GM21737 (cell line): ENCODE measurements at regions not wholly inside any gene's neighbourhood (a gene's known extent, or its start where the extent isn't known, plus 50 kb on each side); places are given as distances from the start of the nearest gene placed in this dataset.

Source experiments
- ATAC-seq: cut with Tn5 transposase; IDR thresholded peaks from one replicate; pipeline ENCODE4 v1.9.1; 2021; ENCODE audit warnings: mild to moderate bottlenecking, moderate library complexity; ENCODE audit not compliant: unreplicated experiment

DNA sequence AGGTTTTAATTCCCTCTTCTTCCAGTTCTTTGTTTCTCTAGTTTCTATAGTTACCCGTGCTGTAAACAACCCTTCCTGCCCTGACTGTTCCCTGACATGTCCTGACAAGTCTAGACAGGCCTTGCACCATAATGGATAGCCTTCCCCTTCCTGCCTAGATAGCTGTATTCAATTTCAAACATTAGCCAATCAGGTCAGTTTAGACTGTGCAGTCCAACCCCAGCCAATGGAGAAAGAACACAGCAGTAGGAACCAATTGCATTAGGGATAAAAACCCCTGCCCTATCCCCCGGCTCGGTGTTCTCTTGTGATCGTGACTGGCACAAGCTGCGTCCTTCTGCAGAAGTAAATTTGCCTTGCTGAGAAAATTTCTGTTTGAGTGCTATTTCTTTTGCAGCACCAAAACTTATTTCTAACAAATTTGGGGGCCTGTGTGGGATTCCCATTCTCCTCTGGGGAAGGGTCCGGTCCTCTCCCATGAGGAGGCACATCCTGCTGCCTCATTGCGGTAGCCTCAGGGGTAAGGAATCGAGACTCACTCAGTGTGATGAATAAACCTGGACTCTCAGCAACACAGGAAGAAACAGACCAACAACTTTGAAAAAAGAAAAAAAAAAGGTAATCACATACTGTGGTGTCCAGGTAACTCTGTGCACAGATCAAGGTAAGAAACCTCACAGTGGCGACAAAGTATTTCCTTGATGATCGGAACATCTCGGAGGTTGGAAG, 248.7 kb upstream of the ECI2 start:
- ATAC-seq = no peak

DNA sequence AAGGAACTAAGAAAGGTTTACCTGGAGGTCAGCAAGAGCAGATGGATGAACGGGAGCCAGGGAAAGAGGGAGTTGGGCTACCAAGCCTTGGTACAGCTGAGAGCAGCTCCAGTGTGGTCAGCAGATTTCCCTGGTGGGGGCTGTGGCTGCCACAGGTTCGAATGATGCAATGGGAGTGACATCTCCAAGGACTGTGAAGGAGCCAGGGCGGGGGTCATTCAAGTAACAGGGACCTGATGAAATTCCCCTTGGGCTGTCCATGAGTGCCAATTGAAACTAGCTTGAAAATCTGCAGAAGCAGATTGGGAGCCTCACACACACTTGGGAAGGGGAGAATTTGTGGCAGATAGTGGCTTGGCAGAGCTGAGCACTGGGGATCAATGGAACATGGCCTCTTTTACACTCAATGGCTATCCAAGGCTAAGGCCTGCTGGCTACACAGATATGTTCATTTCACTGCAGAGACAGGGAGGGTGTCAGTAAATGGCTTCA, 247.0 kb upstream of the ECI2 start:
- ATAC-seq = no peak

DNA sequence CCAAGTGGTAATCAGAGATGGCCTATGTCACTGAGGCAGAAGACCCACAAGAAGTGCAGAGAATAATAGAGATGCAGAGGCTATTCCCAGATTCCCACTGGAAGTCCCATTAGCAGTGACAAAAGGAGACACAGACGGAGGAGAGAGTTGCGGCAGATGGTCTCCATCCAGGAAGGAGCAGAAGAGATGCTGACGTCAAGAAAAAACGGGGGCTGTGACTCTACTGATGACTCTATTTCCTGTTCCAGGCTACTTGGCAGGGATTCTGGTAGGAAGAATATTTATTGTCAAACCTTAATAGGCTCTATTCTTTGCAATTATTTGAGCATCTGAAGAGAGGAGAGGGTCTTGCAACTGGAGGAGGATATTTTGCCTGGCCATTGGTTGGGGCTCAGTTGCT, 246.0 kb upstream of the ECI2 start:
- ATAC-seq = no peak

DNA sequence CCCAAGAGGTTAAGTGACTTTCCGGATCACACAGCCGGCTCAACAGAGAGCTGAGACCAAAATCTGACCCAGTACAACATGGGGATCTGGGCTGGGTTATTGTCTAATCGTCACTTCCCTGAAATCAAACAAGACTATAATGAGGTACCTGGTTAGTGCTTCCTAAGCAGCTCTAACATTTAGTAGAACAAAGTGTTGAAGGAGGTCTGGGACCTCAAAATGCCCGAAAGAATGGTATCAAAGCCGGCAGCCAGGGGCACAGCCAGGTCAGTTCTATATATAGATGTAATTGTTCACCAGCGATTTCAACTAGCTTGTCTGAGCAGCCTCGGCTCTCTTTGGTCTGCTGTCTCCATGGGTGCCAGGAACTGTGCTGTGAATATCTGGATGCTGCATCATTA, 245.5 kb upstream of the ECI2 start:
- no peak for ATAC-seq

DNA sequence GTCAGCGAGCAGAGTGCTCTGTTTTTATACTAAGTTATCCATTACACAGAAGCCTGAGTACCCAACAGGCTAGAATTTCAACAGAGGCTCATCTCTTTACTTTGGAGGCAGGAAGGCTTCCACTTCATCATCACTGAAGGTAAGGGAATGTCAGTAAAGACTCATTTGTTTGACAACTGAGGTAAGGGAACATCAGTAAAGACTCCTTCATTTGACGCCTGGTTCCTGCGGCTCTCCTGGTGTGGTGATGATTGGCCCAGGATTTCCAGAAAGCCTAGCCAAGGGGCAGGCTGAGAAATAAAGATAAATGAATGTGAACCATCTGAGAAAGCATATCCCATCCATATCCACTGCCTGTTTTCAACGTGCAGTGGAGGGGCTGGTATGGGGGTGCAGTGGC, 244.6 kb upstream of the ECI2 start:
- ATAC-seq = no peak

DNA sequence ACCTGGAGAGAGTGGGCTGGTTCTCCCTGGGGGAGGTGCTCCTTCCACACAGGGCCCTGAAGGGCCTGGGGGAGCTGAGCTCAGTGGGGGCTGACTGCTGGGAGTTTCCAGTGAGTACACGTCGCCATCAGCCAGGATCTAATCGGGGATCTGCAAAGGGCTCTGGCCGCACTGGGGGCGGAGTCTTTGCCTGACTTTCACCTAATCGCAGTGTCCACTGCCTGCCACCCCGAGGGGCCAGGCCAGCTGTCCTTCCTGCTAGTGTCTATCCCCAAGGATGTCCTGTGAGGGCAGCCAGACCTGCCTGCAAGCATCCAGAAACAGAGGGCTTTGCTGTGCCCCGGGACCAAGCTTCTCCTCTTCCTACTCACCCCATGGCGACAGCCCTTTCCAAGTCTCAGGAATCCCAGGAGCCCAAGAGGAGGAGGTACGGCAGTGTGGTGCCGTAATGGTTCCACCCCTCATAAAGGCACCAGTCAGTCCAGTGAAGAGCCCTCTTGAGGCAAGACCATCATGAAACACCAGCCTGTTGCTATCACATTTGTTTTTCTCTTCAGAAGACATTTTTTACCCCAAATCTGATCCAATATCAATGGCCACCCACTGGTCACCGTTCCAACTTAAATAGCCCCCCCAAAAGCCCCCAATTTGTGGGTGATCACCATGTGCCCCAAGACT, 243.1 kb upstream of the ECI2 start:
- no peak for ATAC-seq

DNA sequence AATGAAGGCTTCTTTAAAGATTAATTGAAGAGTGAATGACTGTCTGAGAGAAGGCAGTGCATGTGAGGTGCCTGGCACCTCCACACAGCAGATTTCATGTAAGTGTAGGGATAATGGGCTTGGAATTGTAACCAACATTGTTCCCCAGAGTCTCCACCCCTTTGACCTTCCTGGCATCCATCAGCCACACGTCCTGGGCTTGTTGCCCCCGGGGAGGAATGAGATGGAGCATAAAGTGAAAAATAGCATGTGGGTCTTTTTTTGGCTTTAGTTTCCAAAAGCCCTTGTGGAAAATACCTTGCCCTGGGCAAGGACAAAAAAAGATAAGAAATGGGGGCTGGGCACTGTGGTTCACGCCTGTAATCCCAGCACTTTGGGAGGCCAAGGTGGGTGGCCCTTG, 242.2 kb upstream of the ECI2 start:
- no peak for ATAC-seq

DNA sequence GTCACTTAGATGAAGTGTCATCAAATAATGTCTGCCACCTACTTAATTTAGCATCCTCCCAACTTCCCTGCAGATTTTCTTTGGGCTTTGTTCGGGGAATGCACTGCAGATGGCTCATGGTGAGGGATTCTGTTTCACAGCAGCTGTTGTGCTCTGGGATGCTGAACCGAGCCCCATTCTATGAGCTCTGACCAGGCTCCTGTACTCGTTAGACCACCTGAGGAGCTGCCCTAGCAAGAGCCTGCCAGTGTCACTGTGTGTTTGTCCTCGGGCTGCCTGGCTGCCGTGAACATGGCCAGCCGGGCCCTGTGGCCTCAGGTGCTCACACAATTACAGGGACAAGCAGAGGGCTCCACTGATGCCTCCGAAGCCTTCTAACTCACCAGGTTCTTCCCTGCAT, 238.8 kb upstream of the ECI2 start:
- ATAC-seq = no peak

DNA sequence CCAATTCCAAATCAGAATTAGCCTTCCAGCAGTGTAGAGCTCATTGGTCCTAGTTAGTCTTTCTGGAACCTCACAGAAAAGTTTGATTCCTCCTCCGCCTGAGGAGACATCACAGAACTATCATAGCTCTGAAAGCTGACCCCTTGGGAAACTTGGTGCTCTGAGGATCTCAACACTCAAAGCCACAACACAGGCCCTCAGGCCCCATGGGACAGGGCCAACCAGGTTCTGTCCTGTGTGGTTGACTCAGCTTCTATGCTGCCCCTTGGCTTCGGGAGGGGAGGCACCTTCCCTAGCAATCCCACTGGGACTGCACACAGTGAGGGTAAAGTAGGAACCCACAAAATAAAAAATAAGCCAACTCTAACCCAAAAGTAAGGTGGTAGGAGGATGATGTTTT, 237.5 kb upstream of the ECI2 start:
- no peak for ATAC-seq

DNA sequence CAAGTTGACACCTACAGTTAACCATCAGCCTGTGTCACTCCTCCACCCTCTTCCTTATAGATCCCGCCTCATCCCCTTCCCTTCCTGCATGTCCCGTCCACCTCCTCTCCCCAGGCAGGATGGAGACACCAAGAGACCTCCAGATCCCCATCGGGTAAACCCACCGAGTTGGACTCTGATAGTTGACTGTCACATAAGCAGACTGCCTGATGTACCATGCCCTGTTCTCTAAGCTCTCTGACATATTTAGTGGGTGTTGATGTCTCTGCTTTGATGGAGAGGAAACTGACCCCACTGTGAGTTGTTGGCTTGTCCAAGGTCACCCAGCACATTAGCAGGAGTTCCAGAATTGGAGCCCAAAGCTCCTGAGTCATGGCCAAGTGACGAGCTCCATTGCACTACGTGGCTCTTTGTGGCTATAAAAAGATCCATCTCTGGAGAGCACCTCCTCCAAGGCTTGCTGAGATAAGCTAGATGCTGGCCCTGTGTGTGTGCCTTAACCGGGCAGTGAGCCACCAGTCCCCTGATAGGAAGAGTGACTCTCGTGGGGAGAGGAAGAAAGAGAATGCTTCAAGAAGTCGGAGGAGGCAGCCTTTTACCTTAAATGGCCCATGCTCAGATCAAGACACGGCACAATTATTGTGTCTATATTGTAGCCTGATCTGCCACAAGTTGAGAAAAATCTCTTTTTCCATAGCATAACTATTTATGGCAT, 236.0 kb upstream of the ECI2 start:
- no peak for ATAC-seq

DNA sequence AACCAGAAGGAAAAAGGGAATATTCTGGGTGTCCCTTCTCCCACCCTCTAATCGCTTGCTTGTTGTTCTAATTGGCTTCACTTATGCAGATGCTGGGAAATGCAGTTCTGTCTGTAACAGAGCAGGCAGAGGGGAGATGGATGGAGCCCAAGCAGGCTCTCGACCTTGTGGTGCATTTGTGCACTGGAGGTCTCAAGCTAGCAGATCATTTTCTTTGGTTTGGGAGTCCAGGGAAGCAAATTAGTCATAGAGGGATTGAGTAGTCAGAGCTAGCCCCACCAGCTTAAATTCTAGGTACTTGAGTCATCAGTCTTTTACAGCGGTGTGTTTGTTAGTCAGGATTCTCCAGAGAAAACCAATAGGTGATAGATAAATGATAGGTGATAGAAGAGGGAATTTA, 234.7 kb upstream of the ECI2 start:
- no peak for ATAC-seq

DNA sequence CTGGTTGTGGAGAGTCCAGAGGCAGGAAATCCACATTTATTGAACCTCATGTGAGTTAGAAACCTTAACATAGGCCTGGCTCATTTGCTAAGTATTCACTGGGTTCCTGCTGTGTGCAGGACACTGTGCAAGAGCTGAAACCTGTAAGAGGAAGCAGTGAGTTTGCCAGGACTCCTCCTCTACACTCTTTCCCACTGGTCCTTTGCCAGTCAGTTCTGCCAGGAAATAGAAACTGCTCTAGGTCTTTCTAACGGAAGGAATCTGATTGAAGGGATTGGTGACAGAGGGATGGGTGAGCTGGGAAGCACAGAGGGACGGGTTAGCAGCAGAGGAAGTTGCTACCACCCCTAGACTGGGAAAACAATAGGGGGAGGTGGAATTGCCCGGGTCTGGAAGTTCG, 234.2 kb upstream of the ECI2 start:
- ATAC-seq = no peak

DNA sequence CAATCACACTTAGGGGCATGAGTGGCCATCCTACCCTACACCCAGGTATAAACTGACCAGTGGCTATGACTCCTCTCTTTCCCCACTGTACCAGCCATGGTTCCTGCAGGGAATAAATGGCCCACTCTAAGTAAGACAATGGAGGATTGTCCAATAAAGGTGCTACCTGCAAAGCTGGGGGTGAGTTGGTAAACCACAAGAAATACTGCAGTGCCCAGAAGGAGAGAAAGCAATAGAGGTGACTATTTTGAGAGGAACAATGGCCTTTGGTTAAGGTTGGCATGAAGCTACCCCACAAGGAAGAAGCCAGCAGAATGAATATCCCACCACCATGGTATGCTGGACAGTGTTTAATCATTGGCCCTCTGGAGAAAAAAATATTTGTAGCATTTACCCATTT, 233.3 kb upstream of the ECI2 start:
- ATAC-seq = no peak

DNA sequence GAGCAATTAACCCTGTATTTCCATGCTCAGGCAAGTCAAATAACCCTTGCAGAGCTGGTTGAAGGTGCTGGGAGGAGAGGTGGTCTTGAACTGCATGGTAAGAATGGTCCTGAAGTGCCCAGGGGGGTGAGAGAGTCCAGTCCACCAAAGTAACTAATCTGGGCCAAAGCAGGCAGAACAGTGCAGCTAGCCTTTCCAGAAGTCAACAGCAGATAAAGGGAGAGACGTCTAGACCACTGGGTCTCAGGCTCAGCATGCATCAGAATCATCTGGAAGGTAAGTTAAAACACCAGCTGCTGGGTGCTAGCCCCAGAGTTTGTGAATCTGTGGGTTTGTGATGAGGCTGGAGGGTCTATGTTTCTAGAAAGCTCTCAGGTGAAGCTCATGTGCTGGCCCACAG, 232.3 kb upstream of the ECI2 start:
- ATAC-seq = no peak

DNA sequence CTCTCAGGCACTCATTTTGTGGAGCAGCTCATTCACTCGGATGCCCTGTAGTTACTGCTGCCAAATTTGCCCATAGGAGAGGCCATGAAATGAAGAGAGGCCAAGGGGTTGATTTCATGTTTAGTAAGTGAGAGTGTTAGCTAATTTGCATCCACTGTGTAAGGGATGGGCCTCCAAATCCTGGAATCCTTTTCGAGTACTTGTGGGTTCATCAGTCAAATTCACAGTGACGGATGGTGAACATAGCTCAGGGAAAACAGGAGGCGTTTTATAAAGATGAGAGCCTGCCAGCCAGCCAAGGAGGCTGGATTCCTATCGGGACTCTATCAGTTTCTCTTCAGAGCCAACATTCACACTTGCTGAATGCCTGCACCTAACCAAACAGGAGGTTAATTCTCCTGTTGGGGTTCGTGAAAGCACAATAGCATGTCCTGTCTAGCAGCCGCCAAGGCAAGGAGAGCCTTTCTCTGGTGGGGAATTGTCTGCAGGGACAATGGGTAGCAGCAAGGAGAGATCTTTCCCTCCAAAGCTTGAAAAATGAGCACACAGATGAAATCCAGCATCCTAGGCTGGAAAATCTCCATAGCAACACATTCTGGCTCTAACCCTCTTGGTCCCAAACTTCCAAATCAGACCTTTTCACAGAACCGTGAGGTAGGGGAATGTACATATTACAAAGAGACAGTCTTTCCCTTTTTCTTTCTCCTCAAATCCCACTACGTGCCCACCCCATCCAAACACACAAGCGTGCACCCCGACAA, 231.4 kb upstream of the ECI2 start:
- no peak for ATAC-seq

DNA sequence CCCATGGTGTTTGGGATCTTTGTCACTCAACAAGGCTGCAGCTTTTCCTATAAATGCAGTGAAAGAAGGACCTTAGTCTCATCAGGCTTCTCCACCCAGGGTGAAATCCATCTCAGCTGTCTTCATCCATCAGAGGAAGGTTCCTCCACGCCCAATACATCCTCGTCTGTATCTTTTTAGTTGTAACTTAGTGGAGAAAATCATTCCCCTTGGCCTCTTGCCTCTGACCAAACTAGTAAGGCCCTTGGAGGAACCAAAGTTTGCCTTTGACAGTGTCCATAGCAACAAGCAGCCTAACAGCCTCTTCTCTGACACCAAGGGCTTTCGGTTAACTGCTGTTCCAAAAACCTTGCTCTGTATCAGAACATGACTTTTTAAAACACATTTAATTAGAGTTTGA, 230.3 kb upstream of the ECI2 start:
- ATAC-seq = no peak

DNA sequence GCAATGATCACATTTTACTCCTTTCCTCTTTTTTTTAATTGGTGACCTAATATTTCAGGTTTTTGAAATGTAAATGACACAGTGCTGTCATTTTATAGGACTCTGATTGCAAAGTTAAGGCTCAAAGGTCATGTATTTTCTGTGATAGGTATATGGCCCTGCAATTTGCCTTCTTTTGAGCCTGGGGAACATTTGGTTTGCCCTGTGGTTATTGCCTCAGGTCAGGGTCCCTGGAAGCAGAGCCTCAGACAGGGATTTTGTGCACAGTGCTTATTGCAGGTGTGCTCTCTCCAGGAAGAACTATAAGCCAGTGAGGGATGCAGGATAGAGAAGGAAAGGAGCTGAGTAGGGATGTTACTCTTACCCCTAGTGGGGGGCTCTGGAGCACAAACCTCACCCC, 229.3 kb upstream of the ECI2 start:
- ATAC-seq = no peak

DNA sequence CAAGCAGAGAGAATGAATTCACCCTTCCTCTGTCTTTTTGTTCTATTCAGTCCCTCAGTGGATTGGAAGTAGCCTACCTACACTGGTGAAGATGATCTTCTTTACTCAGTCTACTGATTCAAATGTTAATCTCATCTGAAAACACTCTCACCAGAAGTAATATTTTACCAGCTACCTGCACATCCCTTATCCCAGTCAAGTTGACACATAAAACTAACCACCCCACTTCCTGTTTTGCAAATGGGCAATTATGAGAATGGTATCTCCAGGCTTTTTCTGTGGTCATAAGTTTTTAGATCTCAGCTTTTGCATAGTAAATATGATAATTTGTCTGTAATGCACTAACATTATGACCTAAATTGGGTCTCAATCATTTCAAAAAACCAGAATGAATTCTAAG, 228.8 kb upstream of the ECI2 start:
- no peak for ATAC-seq

DNA sequence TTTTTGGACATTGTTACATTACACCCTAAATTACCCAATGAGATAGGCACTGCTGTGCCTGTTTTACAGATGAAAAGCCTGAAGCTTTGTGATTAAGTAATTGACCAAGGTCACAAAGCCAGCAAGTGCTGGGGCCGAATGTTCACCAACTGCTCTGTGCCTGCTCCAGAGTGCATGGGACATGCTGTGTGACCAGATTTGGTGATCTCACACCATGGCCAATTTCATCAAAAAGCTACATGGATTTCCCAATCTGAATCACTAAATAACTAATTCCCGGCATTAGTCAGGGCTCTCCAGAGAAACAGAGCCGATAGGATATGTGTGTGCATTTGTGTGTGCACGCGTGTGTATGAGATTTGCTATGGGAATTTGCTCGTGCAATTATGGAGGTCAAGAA, 228.3 kb upstream of the ECI2 start:
- no peak for ATAC-seq

DNA sequence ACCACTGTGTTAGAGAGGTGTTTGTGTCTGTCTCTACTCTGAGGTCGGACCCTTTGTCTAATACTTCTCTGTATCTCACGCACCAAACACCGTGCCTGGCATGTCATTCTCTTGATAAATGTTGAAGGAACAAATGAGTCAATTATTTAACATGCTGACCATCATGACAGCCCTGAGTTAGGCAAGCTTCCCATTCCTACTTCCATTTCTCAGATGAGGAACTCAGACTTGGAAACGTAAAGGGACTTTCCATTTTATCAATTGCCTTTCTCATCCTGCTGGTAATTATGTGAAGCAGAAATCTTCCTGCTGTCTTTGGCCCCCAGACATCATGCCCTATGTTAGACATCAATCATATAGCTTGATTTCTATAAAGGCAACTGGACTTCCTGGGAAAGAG, 227.0 kb upstream of the ECI2 start:
- no peak for ATAC-seq

DNA sequence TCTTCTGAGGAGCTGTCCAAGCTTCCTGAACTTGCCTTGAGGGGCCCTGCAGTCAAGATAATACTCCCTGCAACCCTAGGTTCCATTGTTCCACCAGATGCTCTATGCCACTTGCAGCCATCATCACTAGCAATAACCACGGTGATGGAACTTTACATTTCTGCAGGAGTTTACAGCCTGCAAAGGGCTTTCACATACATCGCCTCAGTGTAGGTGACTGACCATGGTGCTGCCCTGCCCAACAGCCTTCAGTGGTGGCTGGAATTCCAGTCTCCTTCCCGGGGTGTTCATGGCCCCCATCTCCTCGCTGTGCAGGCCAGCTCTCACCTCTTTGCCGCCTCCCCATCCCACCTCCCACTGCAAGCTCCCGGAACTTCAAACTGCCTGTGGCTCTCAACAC, 225.5 kb upstream of the ECI2 start:
- ATAC-seq = no peak
